ENCODE measurements at regions not wholly inside any gene's neighbourhood (a gene's known extent, or its start where the extent isn't known, plus 50 kb on each side); places are given as distances from the start of the nearest gene placed in this dataset.
A peak's percentile ranks its signal among the peaks of the same experiment; 100 is the strongest.

GRCh38 chr20:50370036-50370566, 140.1 kb upstream of the PTPN1 start:
- in situ Hi-C loops (cut with HindIII; ENCODE audit: low pct_unique_long_range_greater_than_20kb, low sequenced_read_pairs) = no loop called here
- DNase-seq (ENCODE audit: low read depth) = no peak

GRCh38 chr20:50371878-50372769, 138.1 kb upstream of the PTPN1 start:
- DNase-seq (ENCODE audit: low read depth) = peak; percentile 80
- in situ Hi-C loops (cut with HindIII; ENCODE audit: low pct_unique_long_range_greater_than_20kb, low sequenced_read_pairs) = no loop called here

- DNase-seq (ENCODE audit: low read depth) = no peak
- in situ Hi-C loops (cut with HindIII; ENCODE audit: low pct_unique_long_range_greater_than_20kb, low sequenced_read_pairs) = no loop called here
Observed at GRCh38 chr20:50372770-50373088, 137.5 kb upstream of the PTPN1 start.

GRCh38 chr20:50373674-50374286, 136.4 kb upstream of the PTPN1 start:
- in situ Hi-C loops (cut with HindIII; ENCODE audit: low pct_unique_long_range_greater_than_20kb, low sequenced_read_pairs) = no loop called here
- DNase-seq (ENCODE audit: low read depth) = peak; percentile 33

GRCh38 chr20:50374541-50375078, 135.6 kb upstream of the PTPN1 start:
- in situ Hi-C loops (cut with HindIII; ENCODE audit: low pct_unique_long_range_greater_than_20kb, low sequenced_read_pairs) = no loop called here
- no peak for DNase-seq (ENCODE audit: low read depth)

- DNase-seq (ENCODE audit: low read depth) = no peak
- in situ Hi-C loops (cut with HindIII; ENCODE audit: low pct_unique_long_range_greater_than_20kb, low sequenced_read_pairs) = no loop called here
Observed at GRCh38 chr20:50376179-50376887, 133.8 kb upstream of the PTPN1 start.

GRCh38 chr20:50376888-50377459, 133.2 kb upstream of the PTPN1 start:
- DNase-seq (ENCODE audit: low read depth) = peak; percentile 37
- in situ Hi-C loops (cut with HindIII; ENCODE audit: low pct_unique_long_range_greater_than_20kb, low sequenced_read_pairs) = no loop called here

- in situ Hi-C loops (cut with HindIII; ENCODE audit: low pct_unique_long_range_greater_than_20kb, low sequenced_read_pairs) = no loop called here
- no peak for DNase-seq (ENCODE audit: low read depth)
Observed at GRCh38 chr20:50378170-50379000, 131.8 kb upstream of the PTPN1 start.

GRCh38 chr20:50379049-50379990, 130.9 kb upstream of the PTPN1 start:
- in situ Hi-C loops (cut with HindIII; ENCODE audit: low pct_unique_long_range_greater_than_20kb, low sequenced_read_pairs) = no loop called here
- no peak for DNase-seq (ENCODE audit: low read depth)

GRCh38 chr20:50379991-50380696, 130.0 kb upstream of the PTPN1 start:
- in situ Hi-C loops (cut with HindIII; ENCODE audit: low pct_unique_long_range_greater_than_20kb, low sequenced_read_pairs) = no loop called here
- no peak for DNase-seq (ENCODE audit: low read depth)

GRCh38 chr20:50380697-50381040, 129.5 kb upstream of the PTPN1 start:
- in situ Hi-C loops (cut with HindIII; ENCODE audit: low pct_unique_long_range_greater_than_20kb, low sequenced_read_pairs) = no loop called here
- DNase-seq (ENCODE audit: low read depth) = no peak

GRCh38 chr20:50381075-50381732, 129.0 kb upstream of the PTPN1 start:
- no peak for DNase-seq (ENCODE audit: low read depth)
- in situ Hi-C loops (cut with HindIII; ENCODE audit: low pct_unique_long_range_greater_than_20kb, low sequenced_read_pairs) = no loop called here

- DNase-seq (ENCODE audit: low read depth) = no peak
- in situ Hi-C loops (cut with HindIII; ENCODE audit: low pct_unique_long_range_greater_than_20kb, low sequenced_read_pairs) = no loop called here
Observed at GRCh38 chr20:50381771-50382593, 128.2 kb upstream of the PTPN1 start.

GRCh38 chr20:50385733-50386640, 124.2 kb upstream of the PTPN1 start:
- DNase-seq (ENCODE audit: low read depth) = no peak
- in situ Hi-C loops (cut with HindIII; ENCODE audit: low pct_unique_long_range_greater_than_20kb, low sequenced_read_pairs) = no loop called here
